Prostate gland (tissue), 2 donors: ENCODE measurements at regions not wholly inside any gene's neighbourhood (a gene's known extent, or its start where the extent isn't known, plus 50 kb on each side); places are given as distances from the start of the nearest gene placed in this dataset.

Experiments
- DNase-seq: peaks from one replicate; pipeline ENCODE4 v3.0.0-alpha.2; 2019; ENCODE audit warnings: low spot score
- H3K27ac ChIP-seq, 2 donors: fragments of 200-600 bp; sonication (generic); 2 replicates each; pipeline ENCODE4 v1.5.1; 2017 to 2019
- H3K27me3 ChIP-seq: fragments of 200-600 bp; sonication (generic); replicated peaks from 2 replicates; pipeline ENCODE4 v1.5.1; 2019; ENCODE audit not compliant: insufficient read depth
- H3K36me3 ChIP-seq, 2 donors: fragments of 200-600 bp; sonication (generic); 1 replicate in 1 of 2; 2 replicates in 1 of 2; pipeline versions ENCODE4 v1.5.1 to v1.8.1; 2017 to 2019
- H3K4me1 ChIP-seq: fragments of 200-600 bp; sonication (generic); replicated peaks from 2 replicates; pipeline ENCODE4 v1.5.1; 2019
- H3K4me3 ChIP-seq, 2 donors: fragments of 200-600 bp; sonication (generic); 2 replicates each; pipeline ENCODE4 v1.5.1; 2017 to 2019
- H3K9me3 ChIP-seq: fragments of 200-600 bp; sonication (generic); 2 replicates; pipeline ENCODE4 v1.5.1; 2017
- CTCF ChIP-seq, 4 experiments: fragments of 200-600 bp in 2 of 4; fragments of 450-650 bp in 2 of 4; sonication (generic) in 2 of 4; IDR thresholded peaks; 1 replicate in 3 of 4; 2 replicates in 1 of 4; pipeline ENCODE4 v1.5.1; 2016 to 2019; ENCODE audit warnings: antibody characterized with exemption in 4 of 4, mild to moderate bottlenecking in 2 of 4, moderate library complexity in 2 of 4
- POLR2A ChIP-seq: fragments of 450-650 bp; IDR thresholded peaks from one replicate; pipeline ENCODE4 v1.6.1; 2016; ENCODE audit warnings: antibody characterized with exemption, mild to moderate bottlenecking
- POLR2AphosphoS5 ChIP-seq: sonication (generic); formaldehyde crosslinking; IDR thresholded peaks from one replicate; pipeline ENCODE4 v1.6.1; 2017; ENCODE audit warnings: antibody characterized with exemption
- WGBS: methylation state at CpG from one replicate; pipeline ENCODE4 v1.1.5; 2018; 5-methylcytosine and 5-hydroxymethylcytosine counted together
- intact Hi-C: fragments of 100-400 bp; cut with DNase I; formaldehyde crosslinking; loops from one replicate; pipeline ENCODE4 v1.14.2; 2022

GRCh38 chr3:34017757-34018156 lies 219.3 kb downstream of the PDCD6IP start:
- intact Hi-C loops = no loop called here
- no peak for DNase-seq
- Histone ChIP-seq H3K27me3 (no peaks in the 10 kb centered on the region), H3K4me3 (no peak overlapping the region), H3K27ac (no peak overlapping the region), H3K4me1 (no peaks in the 10 kb centered on the region), H3K9me3 (no peaks in the 10 kb centered on the region), H3K36me3 (no peaks in the 10 kb centered on the region)
- TF ChIP-seq CTCF (IDR thresholded peaks at IDR 0.05) = no peak
- TF ChIP-seq POLR2AphosphoS5 = no peak
- TF ChIP-seq POLR2A = no peak

- no peak for TF ChIP-seq CTCF (IDR thresholded peaks at IDR 0.05)
- no peak for TF ChIP-seq POLR2A
- no peak for TF ChIP-seq POLR2AphosphoS5
- H3K36me3 ChIP-seq = no peaks in the 10 kb centered on the region
- DNase-seq = no peak
- no peaks in the 10 kb centered on the region for H3K4me1 ChIP-seq
- WGBS = 75% methylated on average over 2 of the region's 2 CpGs
- H3K9me3 ChIP-seq = no peaks in the 10 kb centered on the region
- H3K27me3 ChIP-seq = no peaks in the 10 kb centered on the region
- intact Hi-C loops = no loop called here
- H3K27ac ChIP-seq = no peak overlapping the region
- no peak overlapping the region for H3K4me3 ChIP-seq
Measured at GRCh38 chr3:34019158-34019557, 220.7 kb downstream of the PDCD6IP start.

GRCh38 chr3:34020170-34020569 lies 221.7 kb downstream of the PDCD6IP start:
- Histone ChIP-seq H3K36me3 (no peaks in the 10 kb centered on the region), H3K27ac (no peak overlapping the region), H3K4me3 (no peak overlapping the region), H3K4me1 (no peaks in the 10 kb centered on the region), H3K9me3 (no peaks in the 10 kb centered on the region), H3K27me3 (no peaks in the 10 kb centered on the region)
- intact Hi-C loops = no loop called here
- no peak for DNase-seq
- TF ChIP-seq CTCF (IDR thresholded peaks at IDR 0.05) (no peak), POLR2AphosphoS5 (no peak), POLR2A (no peak)

GRCh38 chr3:34020726-34021680 lies 222.6 kb downstream of the PDCD6IP start:
- no peaks in the 10 kb centered on the region for H3K27me3 ChIP-seq
- DNase-seq = no peak
- 72% methylated on average over 8 of the region's 8 CpGs for WGBS
- no peak overlapping the region for H3K4me3 ChIP-seq
- intact Hi-C loops = no loop called here
- no peaks in the 10 kb centered on the region for H3K36me3 ChIP-seq
- no peak overlapping the region for H3K27ac ChIP-seq
- no peaks in the 10 kb centered on the region for H3K9me3 ChIP-seq
- no peak for TF ChIP-seq POLR2AphosphoS5
- no peak for TF ChIP-seq CTCF (IDR thresholded peaks at IDR 0.05)
- no peak for TF ChIP-seq POLR2A
- H3K4me1 ChIP-seq = no peaks in the 10 kb centered on the region

GRCh38 chr3:34022147-34022546 lies 223.7 kb downstream of the PDCD6IP start:
- no peaks in the 10 kb centered on the region for H3K36me3 ChIP-seq
- intact Hi-C loops = no loop called here
- DNase-seq = no peak
- WGBS = 97% methylated on average over 2 of the region's 2 CpGs
- H3K27ac ChIP-seq = no peak overlapping the region
- H3K4me3 ChIP-seq = no peak overlapping the region
- no peaks in the 10 kb centered on the region for H3K9me3 ChIP-seq
- no peaks in the 10 kb centered on the region for H3K27me3 ChIP-seq
- TF ChIP-seq CTCF (IDR thresholded peaks at IDR 0.05) (no peak), POLR2AphosphoS5 (no peak), POLR2A (no peak)
- H3K4me1 ChIP-seq = no peaks in the 10 kb centered on the region
